Trophoblast cell (in vitro differentiated cells and primary cell): ENCODE measurements at regions not wholly inside any gene's neighbourhood (a gene's known extent, or its start where the extent isn't known, plus 50 kb on each side); places are given as distances from the start of the nearest gene placed in this dataset.

Experiments
- DNase-seq, 2 donors: peaks; one replicate each; pipeline ENCODE4 v3.0.0-alpha.2; 2016
- H2AFZ ChIP-seq: 2 replicates; pipeline ENCODE4 v1.6.1; 2013; ENCODE audit warnings: low read length, moderate library complexity, mild to moderate bottlenecking; ENCODE audit not compliant: insufficient read depth, poor library complexity
- H2AK5ac ChIP-seq: 2 replicates; pipeline ENCODE4 v1.6.1; 2013; ENCODE audit warnings: mild to moderate bottlenecking, low read length
- H2BK120ac ChIP-seq: 2 replicates; pipeline ENCODE4 v1.6.1; 2013; ENCODE audit warnings: low read length, mild to moderate bottlenecking, moderate library complexity; ENCODE audit not compliant: insufficient read depth, poor library complexity
- H2BK12ac ChIP-seq: 2 replicates; pipeline ENCODE4 v1.6.1; 2013; ENCODE audit warnings: mild to moderate bottlenecking, low read length, moderate library complexity
- H2BK5ac ChIP-seq: 2 replicates; pipeline ENCODE4 v1.6.1; 2013; ENCODE audit warnings: low read length, low read depth, moderate library complexity, mild to moderate bottlenecking; ENCODE audit not compliant: poor library complexity
- H3K14ac ChIP-seq: 2 replicates; pipeline ENCODE4 v1.6.1; 2013; ENCODE audit warnings: mild to moderate bottlenecking, low read length
- H3K18ac ChIP-seq: 2 replicates; pipeline ENCODE4 v1.6.1; 2013; ENCODE audit warnings: mild to moderate bottlenecking, low read length
- H3K23ac ChIP-seq: 2 replicates; pipeline ENCODE4 v1.6.1; 2013; ENCODE audit warnings: low read length
- H3K27ac ChIP-seq: 2 replicates; pipeline ENCODE4 v1.5.1; 2013; ENCODE audit warnings: low read depth, mild to moderate bottlenecking, inconsistent platforms, low read length, moderate library complexity
- H3K27me3 ChIP-seq: 2 replicates; pipeline ENCODE4 v1.6.1; 2013; ENCODE audit warnings: inconsistent platforms, mild to moderate bottlenecking, low read length, moderate library complexity; ENCODE audit not compliant: insufficient read depth
- H3K36me3 ChIP-seq, 2 experiments: 1 replicate in 1 of 2; 2 replicates in 1 of 2; pipeline ENCODE4 v1.6.1; 2013; ENCODE audit warnings: low read length in 2 of 2, mild to moderate bottlenecking in 2 of 2, moderate library complexity in 1 of 2; ENCODE audit not compliant: insufficient read depth in 2 of 2, control insufficient read depth in 1 of 2
- H3K4ac ChIP-seq: 2 replicates; pipeline ENCODE4 v1.6.1; 2013; ENCODE audit warnings: low read depth, mild to moderate bottlenecking, low read length, moderate library complexity
- H3K4me1 ChIP-seq, 2 experiments: 1 replicate in 1 of 2; 2 replicates in 1 of 2; pipeline ENCODE4 v1.6.1; 2013; ENCODE audit warnings: low read length in 2 of 2, mild to moderate bottlenecking in 2 of 2, moderate library complexity in 1 of 2; ENCODE audit not compliant: insufficient read depth in 2 of 2, control insufficient read depth in 1 of 2
- H3K4me2 ChIP-seq: 2 replicates; pipeline ENCODE4 v1.6.1; 2013; ENCODE audit warnings: inconsistent platforms, mild to moderate bottlenecking, low read length, moderate library complexity
- H3K4me3 ChIP-seq: 2 replicates; pipeline ENCODE4 v1.5.1; 2013; ENCODE audit warnings: mild to moderate bottlenecking, low read depth, low read length, inconsistent platforms
- H3K79me1 ChIP-seq: one replicate; pipeline ENCODE4 v1.6.1; 2013; ENCODE audit warnings: low read length
- H3K79me2 ChIP-seq: 2 replicates; pipeline ENCODE4 v1.6.1; 2013; ENCODE audit warnings: low read length, mild to moderate bottlenecking; ENCODE audit not compliant: control insufficient read depth, insufficient read depth, poor library complexity
- H3K9ac ChIP-seq: 2 replicates; pipeline ENCODE4 v1.6.1; 2013; ENCODE audit warnings: mild to moderate bottlenecking, low read length
- H3K9me3 ChIP-seq: 2 replicates; pipeline ENCODE4 v1.6.1; 2013; ENCODE audit warnings: low read depth, mild to moderate bottlenecking, control low read depth, inconsistent platforms, low read length; ENCODE audit not compliant: insufficient read depth
- H4K12ac ChIP-seq: 2 replicates; pipeline ENCODE4 v1.6.1; 2013; ENCODE audit warnings: low read depth, mild to moderate bottlenecking, low read length, moderate library complexity
- H4K8ac ChIP-seq: 2 replicates; pipeline ENCODE4 v1.6.1; 2013; ENCODE audit warnings: low read depth, mild to moderate bottlenecking, low read length, moderate library complexity
- H4K91ac ChIP-seq: one replicate; pipeline ENCODE4 v1.6.1; 2013; ENCODE audit warnings: low read depth, mild to moderate bottlenecking, low read length, moderate library complexity
- WGBS: extraction: QIAGEN DNeasy Blood & Tissue Kit; methylation state at CpG from one replicate; pipeline ENCODE4 v1.1.7; 2013; ENCODE audit warnings: missing lambda C conversion rate; ENCODE audit not compliant: insufficient read length, insufficient coverage; ENCODE audit errors: extremely low coverage; 5-methylcytosine and 5-hydroxymethylcytosine counted together

DNA sequence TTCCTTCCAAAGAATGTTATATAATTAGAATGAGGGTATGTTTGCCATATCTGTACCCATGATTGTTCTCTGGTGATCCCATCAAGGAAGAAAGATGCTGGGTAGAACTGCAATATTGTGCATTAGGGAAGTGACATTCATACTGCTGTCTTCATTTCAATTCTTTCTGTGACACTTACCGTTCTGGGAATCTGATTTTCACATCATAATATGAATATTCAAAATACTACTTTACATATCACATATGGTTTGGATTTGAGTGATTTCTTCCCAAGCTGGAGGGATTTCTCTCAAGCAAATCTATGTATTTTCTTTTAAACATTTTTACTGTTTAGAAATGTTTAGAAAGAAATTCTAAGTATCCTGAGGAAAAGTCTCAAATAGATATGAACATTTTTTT, 168.4 kb upstream of the DDX18 start:
- no CpG with 5 or more reads among the region's 1 CpG for WGBS
- no peak overlapping the region for H3K4me3 ChIP-seq
- no peak overlapping the region for H2AK5ac ChIP-seq

DNA sequence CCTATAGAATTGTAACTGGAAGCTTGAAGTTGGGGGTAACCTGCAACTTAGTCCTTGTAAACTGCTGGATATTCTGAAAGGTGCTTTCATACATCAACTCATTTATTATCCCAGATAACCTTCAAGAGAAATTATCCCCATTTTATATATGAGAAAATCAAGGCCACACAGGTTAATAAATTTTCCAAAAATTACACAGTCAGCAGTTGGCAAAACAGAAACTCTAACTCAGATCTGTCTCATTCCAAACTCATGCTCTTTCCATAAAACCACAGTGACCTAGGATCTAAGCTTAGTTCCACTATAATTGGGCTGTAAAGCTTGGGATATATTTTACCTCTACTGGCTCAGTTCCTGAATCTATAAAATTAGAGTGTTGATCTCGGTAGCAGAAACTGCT, 167.6 kb upstream of the DDX18 start:
- Histone ChIP-seq H3K23ac (no peak overlapping the region), H3K27me3 (no peaks in the 10 kb centered on the region), H3K4me3 (no peak overlapping the region), H3K9me3 (no peaks in the 10 kb centered on the region), H3K14ac (no peak overlapping the region), H3K18ac (no peak overlapping the region), H3K79me2 (no peaks in the 10 kb centered on the region), H4K12ac (no peak overlapping the region), H3K36me3 (no peaks in the 10 kb centered on the region), H2BK5ac (no peak overlapping the region), H4K91ac (no peak overlapping the region), H2BK120ac (no peak overlapping the region), H2BK12ac (no peak overlapping the region), H3K4me1 (no peaks in the 10 kb centered on the region), H4K8ac (no peak overlapping the region), H3K79me1 (no peaks in the 10 kb centered on the region), H2AFZ (no peak overlapping the region), H3K9ac (no peak overlapping the region), H3K27ac (no peak overlapping the region), H3K4me2 (no peak overlapping the region), H2AK5ac (no peak overlapping the region), H3K4ac (no peak overlapping the region)
- no peak for DNase-seq
- WGBS, result no CpG with 5 or more reads among the region's 1 CpG

More for the DNA sequence above, 168.4 kb upstream of the DDX18 start:
- no peak for DNase-seq
- no peaks in the 10 kb centered on the region for H3K79me2 ChIP-seq
- no peak overlapping the region for H4K8ac ChIP-seq
- H2BK12ac ChIP-seq, result no peak overlapping the region
- no peaks in the 10 kb centered on the region for H3K79me1 ChIP-seq
- H3K4me1 ChIP-seq, result no peaks in the 10 kb centered on the region
- H4K12ac ChIP-seq, result no peak overlapping the region
- no peak overlapping the region for H3K9ac ChIP-seq
- no peak overlapping the region for H3K27ac ChIP-seq
- no peak overlapping the region for H2AFZ ChIP-seq
- no peak overlapping the region for H2BK5ac ChIP-seq
- H3K4me2 ChIP-seq, result no peak overlapping the region
- no peaks in the 10 kb centered on the region for H3K27me3 ChIP-seq
- no peak overlapping the region for H2BK120ac ChIP-seq
- H3K18ac ChIP-seq, result no peak overlapping the region
- H3K9me3 ChIP-seq, result no peaks in the 10 kb centered on the region
- H3K14ac ChIP-seq, result no peak overlapping the region
- H3K23ac ChIP-seq, result no peak overlapping the region
- no peak overlapping the region for H3K4ac ChIP-seq
- no peak overlapping the region for H4K91ac ChIP-seq
- no peaks in the 10 kb centered on the region for H3K36me3 ChIP-seq

DNA sequence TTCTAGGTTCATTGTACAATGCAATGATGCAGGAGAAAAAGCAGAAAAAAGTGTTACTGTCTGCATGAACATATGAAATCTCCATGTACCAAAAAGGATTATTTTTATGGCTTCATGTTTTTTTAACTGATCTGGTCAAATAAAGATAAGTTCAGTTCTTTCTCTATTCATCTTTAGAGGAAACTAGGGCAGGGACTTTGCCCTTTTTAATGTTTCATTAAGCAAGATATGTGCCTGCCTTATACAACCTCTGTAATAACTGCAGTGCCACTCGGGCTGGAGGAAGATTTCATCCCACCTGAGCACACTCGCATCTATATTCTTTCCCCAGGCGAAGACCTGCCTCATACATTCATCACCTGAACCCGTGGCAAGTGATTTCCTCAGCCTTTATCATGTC, 157.9 kb upstream of the DDX18 start:
- H2BK120ac ChIP-seq, result no peak overlapping the region
- H4K12ac ChIP-seq, result no peak overlapping the region
- no peak overlapping the region for H3K9ac ChIP-seq
- H3K4me3 ChIP-seq, result no peak overlapping the region
- H2AFZ ChIP-seq, result no peak overlapping the region
- H4K91ac ChIP-seq, result no peak overlapping the region
- H3K79me1 ChIP-seq, result no peaks in the 10 kb centered on the region
- H3K4me2 ChIP-seq, result no peak overlapping the region
- no peak overlapping the region for H3K23ac ChIP-seq
- no peak overlapping the region for H2AK5ac ChIP-seq
- no peak overlapping the region for H3K4ac ChIP-seq
- no peaks in the 10 kb centered on the region for H3K36me3 ChIP-seq
- no peak overlapping the region for H4K8ac ChIP-seq
- no peak overlapping the region for H3K27ac ChIP-seq
- no peaks in the 10 kb centered on the region for H3K27me3 ChIP-seq
- H3K4me1 ChIP-seq, result no peaks in the 10 kb centered on the region
- no peak for DNase-seq
- H3K14ac ChIP-seq, result no peak overlapping the region
- H3K9me3 ChIP-seq, result no peaks in the 10 kb centered on the region
- no peaks in the 10 kb centered on the region for H3K79me2 ChIP-seq
- H2BK12ac ChIP-seq, result no peak overlapping the region
- no peak overlapping the region for H2BK5ac ChIP-seq
- no peak overlapping the region for H3K18ac ChIP-seq
- WGBS, result no CpG with 5 or more reads among the region's 4 CpGs

DNA sequence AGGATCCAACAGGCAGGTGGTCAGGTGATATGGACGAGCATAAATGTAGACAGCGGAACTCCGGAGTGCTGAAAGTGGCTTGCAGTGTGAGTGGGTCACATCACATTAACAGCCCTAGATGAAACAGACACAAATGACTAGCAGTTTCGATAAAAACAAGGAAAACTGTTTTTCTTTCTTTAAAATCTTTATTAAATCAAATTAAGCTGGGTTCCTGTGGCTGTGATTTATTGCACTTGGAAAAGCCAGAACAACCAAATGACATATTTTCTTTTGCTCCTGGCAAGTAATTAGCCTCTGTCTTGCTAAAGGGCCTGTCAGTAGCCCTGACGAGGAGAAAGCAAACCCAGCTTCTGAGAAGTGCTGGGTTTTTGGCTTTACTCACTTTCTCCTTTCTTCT, 152.9 kb upstream of the DDX18 start:
- H3K4ac ChIP-seq, result no peak overlapping the region
- H3K9ac ChIP-seq, result no peak overlapping the region
- no peaks in the 10 kb centered on the region for H3K36me3 ChIP-seq
- peaks cover 0 to 3% of the 10 kb centered on the region in 2 experiments for H3K4me1 ChIP-seq
- no peak overlapping the region for H4K91ac ChIP-seq
- no peaks in the 10 kb centered on the region for H3K79me2 ChIP-seq
- H3K23ac ChIP-seq, result no peak overlapping the region
- no peak overlapping the region for H2BK120ac ChIP-seq
- WGBS, result no CpG with 5 or more reads among the region's 5 CpGs
- DNase-seq, result no peak
- H4K12ac ChIP-seq, result no peak overlapping the region
- no peak overlapping the region for H3K14ac ChIP-seq
- H2AFZ ChIP-seq, result no peak overlapping the region
- H2BK12ac ChIP-seq, result no peak overlapping the region
- no peaks in the 10 kb centered on the region for H3K9me3 ChIP-seq
- H3K4me2 ChIP-seq, result no peak overlapping the region
- no peak overlapping the region for H4K8ac ChIP-seq
- H3K27me3 ChIP-seq, result no peaks in the 10 kb centered on the region
- H3K4me3 ChIP-seq, result no peak overlapping the region
- H2BK5ac ChIP-seq, result no peak overlapping the region
- no peak overlapping the region for H3K18ac ChIP-seq
- H3K27ac ChIP-seq, result no peak overlapping the region
- H3K79me1 ChIP-seq, result no peaks in the 10 kb centered on the region
- H2AK5ac ChIP-seq, result no peak overlapping the region
